ENCODE measurements at regions not wholly inside any gene's neighbourhood (a gene's known extent, or its start where the extent isn't known, plus 50 kb on each side); places are given as distances from the start of the nearest gene placed in this dataset.

GRCh38 chr12:98211909-98212695, 303.3 kb upstream of the TMPO start:
- no peak for TF ChIP-seq CTCF (IDR thresholded peaks at IDR 0.05 in 4 of 5, conservative IDR thresholded peaks at IDR 0.05 in 1 of 5)
- no peak for TF ChIP-seq POLR2A (IDR thresholded peaks at IDR 0.05)
